Tibial artery (tissue), 4 donors: ENCODE measurements at regions not wholly inside any gene's neighbourhood (a gene's known extent, or its start where the extent isn't known, plus 50 kb on each side); places are given as distances from the start of the nearest gene placed in this dataset.

Experiments
- DNase-seq, 2 donors: peaks; one replicate each; pipeline ENCODE4 v3.0.0-alpha.2; 2019
- H3K27ac ChIP-seq, 2 donors: fragments of 200-600 bp; sonication (generic) in 1 of 2; 1 replicate in 1 of 2; 2 replicates in 1 of 2; pipeline ENCODE4 v1.5.1; 2018 to 2019; ENCODE audit warnings: mild to moderate bottlenecking in 1 of 2
- H3K27me3 ChIP-seq, 2 donors: fragments of 200-600 bp; sonication (generic) in 1 of 2; one replicate each; pipeline versions ENCODE4 v1.5.1 to v1.6.0; 2016 to 2019
- H3K36me3 ChIP-seq, 3 donors: fragments of 200-600 bp; sonication (generic) in 2 of 3; one replicate each; pipeline ENCODE4 v1.5.1; 2016 to 2019; ENCODE audit warnings: mild to moderate bottlenecking in 2 of 3
- H3K4me1 ChIP-seq, 4 donors: fragments of 200-600 bp; sonication (generic) in 2 of 4; 1 replicate in 3 of 4; 2 replicates in 1 of 4; pipeline ENCODE4 v1.5.1; 2016 to 2019
- H3K4me3 ChIP-seq, 2 donors: fragments of 200-600 bp; sonication (generic) in 1 of 2; 1 replicate in 1 of 2; 2 replicates in 1 of 2; pipeline ENCODE4 v1.5.1; 2018 to 2019; ENCODE audit warnings: mild to moderate bottlenecking in 2 of 2
- H3K9me3 ChIP-seq, 3 donors: fragments of 200-600 bp; sonication (generic) in 1 of 3; one replicate each; pipeline ENCODE4 v1.5.1; 2016 to 2019
- intact Hi-C: fragments of 100-400 bp; cut with DNase I; formaldehyde crosslinking; loops from one replicate; pipeline ENCODE4 v1.15.0; 2023; ENCODE audit warnings: low total_unique reads
- TF ChIP-seq, protein P1 (sequence below), 2 experiments: fragments of 200-600 bp in 1 of 2; fragments of 450-650 bp in 1 of 2; IDR thresholded peaks; one replicate each; pipeline ENCODE4 v1.5.1; 2017 to 2019; ENCODE audit warnings: antibody characterized with exemption in 2 of 2, mild to moderate bottlenecking in 1 of 2, moderate library complexity in 1 of 2

DNA sequence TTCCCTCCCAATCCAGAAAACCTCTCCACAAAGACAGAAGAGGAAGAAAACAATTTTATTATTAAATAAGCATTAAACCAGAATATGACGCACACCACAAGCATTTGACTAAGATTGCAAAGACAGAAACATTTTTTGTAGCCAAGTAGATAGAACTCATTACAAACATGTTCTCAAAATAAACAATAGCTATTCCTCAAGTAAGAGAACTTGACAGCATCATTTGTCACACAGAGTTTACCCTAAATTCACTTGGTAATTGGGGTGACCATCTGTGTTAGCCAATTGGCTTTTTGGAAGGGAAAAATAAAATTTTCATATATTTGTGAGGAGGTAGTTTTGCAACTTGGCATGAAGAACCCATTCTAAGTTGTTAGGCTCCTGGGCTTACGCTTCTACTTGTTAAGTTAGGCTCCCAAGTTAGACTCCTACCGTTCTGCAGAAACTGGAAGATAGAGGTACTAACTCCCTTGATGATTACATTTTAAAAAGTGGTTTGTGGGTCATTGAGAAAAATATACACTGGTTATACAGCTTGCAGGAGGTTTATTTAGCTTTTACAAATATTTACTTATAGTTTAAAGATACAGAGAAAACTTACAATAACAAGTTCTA, 618.6 kb upstream of the CNTNAP2 start:
- Histone ChIP-seq H3K27me3 (no peaks in the 10 kb centered on the region), H3K4me1 (no peaks in the 10 kb centered on the region), H3K27ac (no peak overlapping the region), H3K36me3 (no peaks in the 10 kb centered on the region), H3K4me3 (no peak overlapping the region), H3K9me3 (no peaks in the 10 kb centered on the region)
- TF ChIP-seq, protein P1, sequence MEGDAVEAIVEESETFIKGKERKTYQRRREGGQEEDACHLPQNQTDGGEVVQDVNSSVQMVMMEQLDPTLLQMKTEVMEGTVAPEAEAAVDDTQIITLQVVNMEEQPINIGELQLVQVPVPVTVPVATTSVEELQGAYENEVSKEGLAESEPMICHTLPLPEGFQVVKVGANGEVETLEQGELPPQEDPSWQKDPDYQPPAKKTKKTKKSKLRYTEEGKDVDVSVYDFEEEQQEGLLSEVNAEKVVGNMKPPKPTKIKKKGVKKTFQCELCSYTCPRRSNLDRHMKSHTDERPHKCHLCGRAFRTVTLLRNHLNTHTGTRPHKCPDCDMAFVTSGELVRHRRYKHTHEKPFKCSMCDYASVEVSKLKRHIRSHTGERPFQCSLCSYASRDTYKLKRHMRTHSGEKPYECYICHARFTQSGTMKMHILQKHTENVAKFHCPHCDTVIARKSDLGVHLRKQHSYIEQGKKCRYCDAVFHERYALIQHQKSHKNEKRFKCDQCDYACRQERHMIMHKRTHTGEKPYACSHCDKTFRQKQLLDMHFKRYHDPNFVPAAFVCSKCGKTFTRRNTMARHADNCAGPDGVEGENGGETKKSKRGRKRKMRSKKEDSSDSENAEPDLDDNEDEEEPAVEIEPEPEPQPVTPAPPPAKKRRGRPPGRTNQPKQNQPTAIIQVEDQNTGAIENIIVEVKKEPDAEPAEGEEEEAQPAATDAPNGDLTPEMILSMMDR (IDR thresholded peaks at IDR 0.05) = no peak
- intact Hi-C loops = no loop called here
- DNase-seq = no peak

DNA sequence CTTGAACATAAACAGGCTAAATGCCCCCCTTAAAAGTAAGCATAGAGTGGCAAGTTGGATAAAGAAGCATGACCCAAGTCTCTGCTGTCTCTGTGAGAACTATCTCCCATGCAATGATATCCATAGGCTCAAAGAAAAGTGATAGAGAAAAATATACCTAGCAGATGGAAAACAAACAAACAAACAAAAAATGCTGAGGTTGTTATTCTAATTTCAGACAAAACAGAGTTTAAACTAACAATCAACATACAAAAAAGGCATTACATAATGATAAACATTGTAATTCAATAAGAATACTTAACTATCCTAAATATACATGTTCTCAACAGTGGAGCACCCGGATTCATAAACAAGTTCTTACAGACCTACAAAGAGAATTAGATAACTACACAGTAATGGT, 626.2 kb upstream of the CNTNAP2 start:
- intact Hi-C loops = no loop called here

DNA sequence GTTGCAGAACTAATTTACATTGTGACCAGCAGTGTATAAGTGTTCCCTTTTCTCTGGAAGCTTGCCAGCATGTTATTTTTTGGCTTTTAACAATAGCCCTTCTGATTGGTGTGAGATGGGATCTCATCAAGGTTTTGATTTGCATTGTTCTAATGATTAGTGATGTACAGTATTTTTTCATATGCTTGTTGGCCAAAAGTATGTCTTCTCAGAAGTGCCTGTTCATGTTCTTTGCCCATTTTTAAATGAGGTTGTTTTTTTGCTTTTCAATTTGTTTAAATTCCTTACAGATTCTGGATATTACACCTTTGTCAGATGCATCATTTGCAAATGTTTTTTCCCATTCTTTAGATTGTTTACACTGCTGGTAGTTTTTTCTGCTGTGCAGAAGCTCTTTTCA, 627.0 kb upstream of the CNTNAP2 start:
- Histone ChIP-seq H3K4me3 (no peak overlapping the region), H3K36me3 (no peaks in the 10 kb centered on the region), H3K4me1 (no peaks in the 10 kb centered on the region), H3K9me3 (peaks cover 0 to 11% (median 0%) of the 10 kb centered on the region in 3 donors), H3K27me3 (no peaks in the 10 kb centered on the region), H3K27ac (no peak overlapping the region)
- no peak for DNase-seq
- TF ChIP-seq, protein P1 (IDR thresholded peaks at IDR 0.05) = no peak
- intact Hi-C loops = no loop called here

More for the DNA sequence above, 626.2 kb upstream of the CNTNAP2 start:
- Histone ChIP-seq H3K4me1 (no peaks in the 10 kb centered on the region), H3K36me3 (no peaks in the 10 kb centered on the region), H3K4me3 (no peak overlapping the region), H3K27ac (no peak overlapping the region), H3K27me3 (no peaks in the 10 kb centered on the region), H3K9me3 (peaks cover 0 to 11% (median 0%) of the 10 kb centered on the region in 3 donors)
- no peak for DNase-seq
- TF ChIP-seq, protein P1 (IDR thresholded peaks at IDR 0.05) = no peak

DNA sequence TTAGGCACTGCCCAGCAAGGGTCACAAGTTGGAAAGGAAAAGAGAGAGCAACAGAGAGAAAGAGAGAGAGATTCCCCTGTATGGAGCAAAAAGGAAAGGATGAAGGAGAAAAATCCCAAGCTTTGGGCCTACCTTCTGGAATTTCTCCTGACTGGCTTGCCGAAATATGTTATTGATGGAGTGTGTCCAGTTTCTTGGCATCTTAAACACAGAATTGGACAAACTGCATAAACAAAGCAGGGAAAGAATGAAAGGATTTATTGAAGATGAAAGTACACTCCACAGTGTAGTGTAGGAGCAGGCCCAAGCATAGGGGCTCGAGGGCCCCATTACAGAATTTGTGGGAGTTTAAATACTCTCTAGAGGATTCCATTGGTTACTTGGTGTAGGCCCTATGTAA, 627.8 kb upstream of the CNTNAP2 start:
- Histone ChIP-seq H3K36me3 (no peaks in the 10 kb centered on the region), H3K4me3 (no peak overlapping the region), H3K27ac (no peak overlapping the region), H3K27me3 (no peaks in the 10 kb centered on the region), H3K4me1 (no peaks in the 10 kb centered on the region), H3K9me3 (peaks cover 0 to 11% (median 0%) of the 10 kb centered on the region in 3 donors)
- TF ChIP-seq, protein P1 (IDR thresholded peaks at IDR 0.05) = no peak
- no peak for DNase-seq
- intact Hi-C loops = no loop called here

DNA sequence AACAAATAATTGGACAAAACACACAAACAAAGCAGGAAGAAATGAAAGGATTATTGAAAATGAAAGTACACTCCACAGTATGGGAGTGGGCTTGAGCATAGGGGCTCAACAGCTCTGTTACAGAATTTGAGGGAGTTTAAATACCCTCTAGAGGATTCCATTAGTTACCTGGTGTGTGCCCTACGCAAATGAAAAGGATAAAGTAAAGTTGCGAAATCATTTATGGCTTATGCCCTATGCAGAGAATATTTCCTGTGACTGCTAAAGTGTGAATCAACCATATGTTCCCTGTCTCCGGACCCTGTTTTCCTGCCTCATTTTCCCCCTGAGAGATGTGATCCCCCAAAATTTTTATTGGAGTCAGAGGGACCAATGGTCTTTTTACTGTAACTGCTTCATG, 634.6 kb upstream of the CNTNAP2 start:
- TF ChIP-seq, protein P1 (IDR thresholded peaks at IDR 0.05) = no peak
- no peak overlapping the region for H3K4me3 ChIP-seq
- no peaks in the 10 kb centered on the region for H3K27me3 ChIP-seq
- intact Hi-C loops = no loop called here
- H3K9me3 ChIP-seq = no peaks in the 10 kb centered on the region
- no peak overlapping the region for H3K27ac ChIP-seq
- H3K4me1 ChIP-seq = no peaks in the 10 kb centered on the region
- no peaks in the 10 kb centered on the region for H3K36me3 ChIP-seq
- DNase-seq = no peak

DNA sequence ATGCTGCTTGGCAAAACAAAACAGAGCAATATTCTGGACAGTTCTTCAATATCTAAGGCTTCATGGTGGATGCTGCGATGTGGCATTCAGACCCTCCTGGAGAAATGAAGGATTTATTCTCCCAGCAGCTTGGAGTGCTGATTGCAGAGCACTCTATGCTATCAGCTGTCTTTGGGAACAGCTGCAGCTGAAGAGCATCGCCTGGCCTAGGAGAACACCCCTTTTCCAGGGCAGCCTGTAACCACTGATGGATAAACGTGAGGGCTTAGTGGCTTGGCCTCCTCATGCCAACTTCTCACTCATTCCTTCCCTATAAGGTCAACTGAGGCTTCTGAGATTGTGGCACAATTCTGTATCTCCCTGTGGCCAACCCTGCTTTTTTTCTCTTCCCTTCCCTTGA, 638.1 kb upstream of the CNTNAP2 start:
- no peaks in the 10 kb centered on the region for H3K27me3 ChIP-seq
- no peak overlapping the region for H3K4me3 ChIP-seq
- DNase-seq = no peak
- intact Hi-C loops = no loop called here
- H3K9me3 ChIP-seq = no peaks in the 10 kb centered on the region
- no peaks in the 10 kb centered on the region for H3K36me3 ChIP-seq
- H3K4me1 ChIP-seq = no peaks in the 10 kb centered on the region
- TF ChIP-seq, protein P1 (IDR thresholded peaks at IDR 0.05) = no peak
- H3K27ac ChIP-seq = no peak overlapping the region
